Jurkat, Clone E6-1 (cell line): ENCODE measurements at regions not wholly inside any gene's neighbourhood (a gene's known extent, or its start where the extent isn't known, plus 50 kb on each side); places are given as distances from the start of the nearest gene placed in this dataset.
"Not testable (repeated sequence)": the region's sequence is repeated elsewhere in the genome, so short reads cannot be mapped to it uniquely, and the experiment has no call there.

Experiments used
- DNase-seq: peaks from one replicate; pipeline ENCODE4 v3.0.0-alpha.2; 2011; ENCODE audit warnings: low read depth, low spot score
- H3K4me3 ChIP-seq: 2 replicates; pipeline ENCODE4 v1.5.1; 2011; ENCODE audit warnings: mild to moderate bottlenecking, low read length, control low read depth, moderate library complexity

GRCh38 chr17:5973410-5973809 is 96.8 kb upstream of the WSCD1 start:
- no peak overlapping the region for H3K4me3 ChIP-seq
- DNase-seq, result no peak

GRCh38 chr17:5975661-5976060 is 94.5 kb upstream of the WSCD1 start:
- no peak overlapping the region for H3K4me3 ChIP-seq
- DNase-seq, result no peak

GRCh38 chr17:5976251-5976650 is 93.9 kb upstream of the WSCD1 start:
- DNase-seq, result no peak

GRCh38 chr17:5978496-5978895 is 91.7 kb upstream of the WSCD1 start:
- no peak overlapping the region for H3K4me3 ChIP-seq
- no peak for DNase-seq

More at GRCh38 chr17:5976251-5976650, 93.9 kb upstream of the WSCD1 start:
- no peak overlapping the region for H3K4me3 ChIP-seq

GRCh38 chr17:5980941-5981340 is 89.2 kb upstream of the WSCD1 start:
- no peak for DNase-seq
- no peak overlapping the region for H3K4me3 ChIP-seq

GRCh38 chr17:5986644-5987043 is 83.5 kb upstream of the WSCD1 start:
- no peak for DNase-seq
- no peak overlapping the region for H3K4me3 ChIP-seq

- no peak for DNase-seq
- H3K4me3 ChIP-seq, result no peak overlapping the region
Observed at GRCh38 chr17:6000426-6000825, 69.8 kb upstream of the WSCD1 start.

- H3K4me3 ChIP-seq, DNase-seq: not testable (repeated sequence)
Observed at GRCh38 chr17:6003221-6003620, 67.0 kb upstream of the WSCD1 start.

- H3K4me3 ChIP-seq, result no peak overlapping the region
- DNase-seq, result no peak
Observed at GRCh38 chr17:6005939-6006338, 64.2 kb upstream of the WSCD1 start.

GRCh38 chr17:6011206-6011605 is 59.0 kb upstream of the WSCD1 start:
- H3K4me3 ChIP-seq, result no peak overlapping the region
- no peak for DNase-seq

- no peak for DNase-seq
- H3K4me3 ChIP-seq, result no peak overlapping the region
Observed at GRCh38 chr17:6018788-6019187, 51.4 kb upstream of the WSCD1 start.

- H3K4me3 ChIP-seq, result no peak overlapping the region
- no peak for DNase-seq
Observed at GRCh38 chr17:6019959-6020358, 50.2 kb upstream of the WSCD1 start.

GRCh38 chr17:6020376-6021010 is 49.7 kb upstream of the WSCD1 start:
- no peak for DNase-seq
- H3K4me3 ChIP-seq, result no peak overlapping the region
